DND-41 (cell line): ENCODE measurements at regions not wholly inside any gene's neighbourhood (a gene's known extent, or its start where the extent isn't known, plus 50 kb on each side); places are given as distances from the start of the nearest gene placed in this dataset.

Experiments used
- CTCF ChIP-seq: IDR thresholded peaks from 2 replicates; pipeline ENCODE4 v1.5.1; 2012; ENCODE audit warnings: borderline replicate concordance, low read length, moderate library complexity, mild to moderate bottlenecking; ENCODE audit not compliant: poor library complexity, severe bottlenecking; ENCODE audit errors: extremely low read depth
- EZH2 ChIP-seq: IDR thresholded peaks from 3 replicates; pipeline ENCODE4 v1.6.1; 2012; ENCODE audit warnings: borderline replicate concordance, low read depth, mild to moderate bottlenecking, moderate library complexity, low read length, inconsistent platforms; ENCODE audit not compliant: severe bottlenecking

GRCh38 chr21:35628316-35628715 lies 432.0 kb downstream of the SETD4 start:
- TF ChIP-seq CTCF (no peak), EZH2 (no peak)
